ENCODE measurements at regions not wholly inside any gene's neighbourhood (a gene's known extent, or its start where the extent isn't known, plus 50 kb on each side); places are given as distances from the start of the nearest gene placed in this dataset.

- TF ChIP-seq CTCF (conservative IDR thresholded peaks at IDR 0.05) (peak; percentile 14), ZFX (IDR thresholded peaks at IDR 0.05) (no peak)
Measured at GRCh38 chr6:100126790-100127484, 132.9 kb upstream of the MCHR2 start.
